ENCODE measurements at regions not wholly inside any gene's neighbourhood (a gene's known extent, or its start where the extent isn't known, plus 50 kb on each side); places are given as distances from the start of the nearest gene placed in this dataset.

- intact Hi-C loops (cut with DNase I): no loop called here
- WGBS, 2 donors: 85 to 88% methylated on average over 7 of the region's 7 CpGs
Measured at GRCh38 chr22:44554411-44554810, 56.4 kb upstream of the RTL6 start.

GRCh38 chr22:44550711-44551491 is 52.9 kb upstream of the RTL6 start:
- Histone ChIP-seq H3K9me3 (no peaks in the 10 kb centered on the region), H3K4me3 (replicated peaks in 1 of 3) (no peak overlapping the region), H3K4me1 (no peaks in the 10 kb centered on the region), H3K36me3 (no peaks in the 10 kb centered on the region), H3K27ac (no peak overlapping the region), H3K27me3 (no peaks in the 10 kb centered on the region)
- TF ChIP-seq CTCF (IDR thresholded peaks at IDR 0.05) (no peak), POLR2A (IDR thresholded peaks at IDR 0.05) (no peak)
- intact Hi-C loops (cut with DNase I): no loop called here
- WGBS, 2 donors: 61 to 68% methylated on average over 22 of the region's 22 CpGs
- DNase-seq: no peak

More at GRCh38 chr22:44554411-44554810, 56.4 kb upstream of the RTL6 start:
- Histone ChIP-seq H3K4me3 (replicated peaks in 1 of 3) (no peak overlapping the region), H3K9me3 (no peaks in the 10 kb centered on the region), H3K36me3 (no peaks in the 10 kb centered on the region), H3K27ac (no peak overlapping the region), H3K4me1 (no peaks in the 10 kb centered on the region), H3K27me3 (no peaks in the 10 kb centered on the region)
- DNase-seq: no peak
- no peak for TF ChIP-seq CTCF (IDR thresholded peaks at IDR 0.05)
- no peak for TF ChIP-seq POLR2A (IDR thresholded peaks at IDR 0.05)

GRCh38 chr22:44549701-44550100 is 51.7 kb upstream of the RTL6 start:
- Histone ChIP-seq H3K4me3 (replicated peaks in 1 of 3) (no peak overlapping the region), H3K4me1 (no peaks in the 10 kb centered on the region), H3K27me3 (no peaks in the 10 kb centered on the region), H3K27ac (no peak overlapping the region), H3K36me3 (no peaks in the 10 kb centered on the region), H3K9me3 (no peaks in the 10 kb centered on the region)
- DNase-seq: no peak
- intact Hi-C loops (cut with DNase I): no loop called here
- 79 to 80% methylated on average over 6 of the region's 6 CpGs for WGBS, 2 donors
- no peak for TF ChIP-seq POLR2A (IDR thresholded peaks at IDR 0.05)
- TF ChIP-seq CTCF (IDR thresholded peaks at IDR 0.05): no peak

GRCh38 chr22:44548981-44549380 is 50.9 kb upstream of the RTL6 start:
- no peak for DNase-seq
- intact Hi-C loops (cut with DNase I): no loop called here
- Histone ChIP-seq H3K4me3 (replicated peaks in 1 of 3) (no peak overlapping the region), H3K27ac (no peak overlapping the region), H3K36me3 (no peaks in the 10 kb centered on the region), H3K27me3 (no peaks in the 10 kb centered on the region), H3K4me1 (no peaks in the 10 kb centered on the region), H3K9me3 (no peaks in the 10 kb centered on the region)
- WGBS, 2 donors: 78 to 79% methylated on average over 10 of the region's 10 CpGs
- no peak for TF ChIP-seq POLR2A (IDR thresholded peaks at IDR 0.05)
- TF ChIP-seq CTCF (IDR thresholded peaks at IDR 0.05): no peak
